ENCODE measurements at regions not wholly inside any gene's neighbourhood (a gene's known extent, or its start where the extent isn't known, plus 50 kb on each side); places are given as distances from the start of the nearest gene placed in this dataset.

DNA sequence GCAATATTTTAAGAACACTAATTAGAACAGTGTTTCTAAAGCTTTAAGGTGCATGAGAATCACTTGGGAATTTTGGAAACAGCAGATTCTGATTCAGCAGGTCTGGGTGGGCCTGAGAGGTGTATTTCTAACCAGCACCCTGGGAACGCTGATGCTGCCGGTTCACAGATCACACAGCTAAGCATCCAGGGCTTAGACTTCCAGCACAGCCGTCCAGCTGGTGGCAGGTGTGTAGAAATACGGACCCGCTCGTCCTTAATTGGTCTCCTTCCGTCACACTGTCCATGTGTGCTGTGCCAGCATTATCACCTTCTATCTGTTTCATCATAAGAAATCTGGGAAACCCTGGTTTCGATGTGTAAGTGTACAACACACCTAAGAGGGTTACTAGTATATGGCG lies 1029.0 kb downstream of the EFNB2 start:
- no peak for TF ChIP-seq EZH2 (IDR thresholded peaks at IDR 0.05; ENCODE audit: insufficient read depth, poor library complexity, severe bottlenecking)
- no peak for TF ChIP-seq EZH2phosphoT487 (IDR thresholded peaks at IDR 0.05; ENCODE audit: insufficient read depth, low read depth)
